ENCODE measurements at regions not wholly inside any gene's neighbourhood (a gene's known extent, or its start where the extent isn't known, plus 50 kb on each side); places are given as distances from the start of the nearest gene placed in this dataset.

- ATAC-seq (ENCODE audit: low read depth in 2 of 2) (no peak), DNase-seq (no peak)
- no peak overlapping the region for H3K4me3 Mint-ChIP-seq
- H3K4me3 ChIP-seq (ENCODE audit: low read depth, low read length) = no peak overlapping the region
- H3K27me3 ChIP-seq (ENCODE audit: control insufficient read depth, insufficient read depth, low read length) = no peaks in the 10 kb centered on the region
- H3K27ac Mint-ChIP-seq = no peak overlapping the region
- no peaks in the 10 kb centered on the region for H3K27me3 Mint-ChIP-seq
- peaks cover 15% of the 10 kb centered on the region for H3K4me1 ChIP-seq (ENCODE audit: control insufficient read depth, insufficient read depth, low read length, poor library complexity, severe bottlenecking)
- no peaks in the 10 kb centered on the region for H3K9me3 ChIP-seq (ENCODE audit: control insufficient read depth in 2 of 2, low read length in 2 of 2)
- H3K36me3 ChIP-seq (ENCODE audit: control insufficient read depth, insufficient read depth, low read length) = no peaks in the 10 kb centered on the region
- peaks cover 0 to 24% (median 0%) of the 10 kb centered on the region in 4 donors for H3K4me1 Mint-ChIP-seq
- H3K27ac ChIP-seq (ENCODE audit: insufficient read depth, low read length, poor library complexity, severe bottlenecking) = no peak overlapping the region
- peaks cover 0 to 4% (median 0%) of the 10 kb centered on the region in 7 donors for H3K9me3 Mint-ChIP-seq
- H3K36me3 Mint-ChIP-seq = no peaks in the 10 kb centered on the region
Observed at GRCh38 chrX:39965051-39965573, 132.6 kb downstream of the BCOR start.

DNA sequence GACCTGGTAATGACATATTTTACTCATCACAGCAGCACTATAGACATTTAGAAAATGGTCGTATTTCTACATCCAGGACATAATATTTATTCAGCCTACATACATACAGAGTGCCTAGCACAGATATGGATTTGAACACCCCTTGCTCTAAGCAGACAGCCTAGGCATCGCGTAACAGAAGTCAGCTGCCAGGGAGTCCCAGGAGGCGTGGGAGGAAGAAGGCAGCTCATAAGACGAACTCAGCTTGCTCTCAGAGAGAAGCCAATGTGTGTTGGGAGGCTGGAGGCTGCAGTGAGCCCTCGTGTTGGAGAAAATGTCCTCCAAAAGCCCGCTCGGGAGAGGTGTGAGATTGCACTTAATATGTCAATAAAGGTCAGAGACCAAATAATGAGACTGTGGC is 131.6 kb downstream of the BCOR start:
- H3K36me3 ChIP-seq (ENCODE audit: control insufficient read depth, insufficient read depth, low read length) = no peaks in the 10 kb centered on the region
- peaks cover 0 to 5% (median 3%) of the 10 kb centered on the region in 7 donors for H3K9me3 Mint-ChIP-seq
- no peaks in the 10 kb centered on the region for H3K9me3 ChIP-seq (ENCODE audit: control insufficient read depth in 2 of 2, low read length in 2 of 2)
- no peak overlapping the region for H3K4me3 Mint-ChIP-seq
- H3K27me3 Mint-ChIP-seq = no peaks in the 10 kb centered on the region
- H3K4me1 Mint-ChIP-seq = peaks cover 0 to 29% (median under 1%) of the 10 kb centered on the region in 4 donors
- H3K27ac ChIP-seq (ENCODE audit: insufficient read depth, low read length, poor library complexity, severe bottlenecking) = no peak overlapping the region
- ATAC-seq (ENCODE audit: low read depth in 2 of 2) (no peak), DNase-seq (no peak)
- H3K4me1 ChIP-seq (ENCODE audit: control insufficient read depth, insufficient read depth, low read length, poor library complexity, severe bottlenecking) = peaks cover 15% of the 10 kb centered on the region
- peaks cover 2% of the 10 kb centered on the region for H3K36me3 Mint-ChIP-seq
- H3K27ac Mint-ChIP-seq = no peak overlapping the region
- H3K27me3 ChIP-seq (ENCODE audit: control insufficient read depth, insufficient read depth, low read length) = no peaks in the 10 kb centered on the region
- H3K4me3 ChIP-seq (ENCODE audit: low read depth, low read length) = no peak overlapping the region

GRCh38 chrX:39967348-39967747 is 130.4 kb downstream of the BCOR start:
- Histone ChIP-seq H3K9me3 (ENCODE audit: control insufficient read depth in 2 of 2, low read length in 2 of 2) (peaks cover 5 to 6% of the 10 kb centered on the region in 2 experiments), H3K27ac (ENCODE audit: insufficient read depth, low read length, poor library complexity, severe bottlenecking) (no peak overlapping the region), H3K4me3 (ENCODE audit: low read depth, low read length) (no peak overlapping the region), H3K4me1 (ENCODE audit: control insufficient read depth, insufficient read depth, low read length, poor library complexity, severe bottlenecking) (peaks cover 15% of the 10 kb centered on the region), H3K27me3 (ENCODE audit: control insufficient read depth, insufficient read depth, low read length) (no peaks in the 10 kb centered on the region), H3K36me3 (ENCODE audit: control insufficient read depth, insufficient read depth, low read length) (no peaks in the 10 kb centered on the region)
- Mint-ChIP-seq H3K4me3 (no peak overlapping the region), H3K36me3 (peaks cover 4% of the 10 kb centered on the region), H3K9me3 (peaks cover 0 to 12% (median 4%) of the 10 kb centered on the region in 7 donors), H3K27ac (peak overlapping the region in 2 of 3 donors; percentile 13 to 80), H3K27me3 (no peaks in the 10 kb centered on the region), H3K4me1 (peaks cover 0 to 29% (median under 1%) of the 10 kb centered on the region in 4 donors)
- ATAC-seq (ENCODE audit: low read depth in 2 of 2) = no peak
- peak in 1 of 3 donors; percentile 10 for DNase-seq

GRCh38 chrX:39969099-39969818 is 128.5 kb downstream of the BCOR start:
- Histone ChIP-seq H3K4me1 (ENCODE audit: control insufficient read depth, insufficient read depth, low read length, poor library complexity, severe bottlenecking) (peaks cover 15% of the 10 kb centered on the region), H3K9me3 (ENCODE audit: control insufficient read depth in 2 of 2, low read length in 2 of 2) (peaks cover 5 to 6% of the 10 kb centered on the region in 2 experiments), H3K36me3 (ENCODE audit: control insufficient read depth, insufficient read depth, low read length) (no peaks in the 10 kb centered on the region), H3K4me3 (ENCODE audit: low read depth, low read length) (peak overlapping the region; percentile 26), H3K27me3 (ENCODE audit: control insufficient read depth, insufficient read depth, low read length) (no peaks in the 10 kb centered on the region), H3K27ac (ENCODE audit: insufficient read depth, low read length, poor library complexity, severe bottlenecking) (no peak overlapping the region)
- Mint-ChIP-seq H3K9me3 (peaks cover 0 to 12% (median 3%) of the 10 kb centered on the region in 7 donors), H3K4me3 (peak overlapping the region; percentile 15 to 73 (median 38)), H3K27me3 (no peaks in the 10 kb centered on the region), H3K36me3 (peaks cover 4% of the 10 kb centered on the region), H3K4me1 (peaks cover 0 to 29% (median under 1%) of the 10 kb centered on the region in 4 donors), H3K27ac (peak overlapping the region; percentile 87 to 89 (median 88))
- peak in 2 of 3 donors; percentile 25 to 82 for DNase-seq
- ATAC-seq (ENCODE audit: low read depth in 2 of 2) = peak; percentile 73 to 77

DNA sequence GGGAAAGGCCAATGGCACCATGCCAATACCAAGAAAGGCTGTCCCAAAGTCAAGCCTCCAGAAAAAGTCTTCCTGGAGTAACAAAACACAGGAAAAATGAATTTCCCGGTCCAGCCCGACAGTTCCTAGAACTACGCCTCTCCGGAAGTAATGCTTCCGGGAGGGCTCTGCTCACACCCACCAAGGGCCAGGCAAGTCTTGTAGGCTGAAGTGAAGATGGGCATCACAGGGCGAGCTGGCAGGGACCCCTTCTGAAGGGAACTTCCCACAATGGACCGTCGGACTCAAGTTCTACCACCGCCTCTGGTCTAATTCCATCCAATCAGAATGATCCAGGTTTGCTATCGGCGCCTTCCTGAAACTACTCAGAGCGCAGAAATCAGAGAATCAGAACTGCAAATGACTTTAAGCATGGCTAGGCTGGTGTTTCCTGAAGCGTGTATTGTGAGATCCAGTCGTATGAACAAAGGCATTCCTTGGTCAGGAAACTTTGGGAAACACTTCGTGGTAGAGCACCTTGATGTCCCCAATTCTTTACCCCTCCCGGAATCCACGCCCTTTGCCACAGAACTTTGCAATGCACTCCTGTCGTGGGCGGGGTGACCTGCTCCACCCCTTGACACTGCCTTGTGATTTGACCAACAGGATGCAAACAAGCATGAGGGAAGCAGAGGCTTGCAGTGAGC is 127.8 kb downstream of the BCOR start:
- H3K36me3 ChIP-seq (ENCODE audit: control insufficient read depth, insufficient read depth, low read length) = no peaks in the 10 kb centered on the region
- Mint-ChIP-seq H3K9me3 (peaks cover 0 to 12% (median 3%) of the 10 kb centered on the region in 7 donors), H3K4me3 (peak overlapping the region in 2 of 4 donors; percentile 47 to 73), H3K27me3 (no peaks in the 10 kb centered on the region), H3K27ac (peak overlapping the region; percentile 71 to 88 (median 87)), H3K36me3 (peaks cover 4% of the 10 kb centered on the region), H3K4me1 (peaks cover 0 to 29% (median under 1%) of the 10 kb centered on the region in 4 donors)
- peaks cover 15% of the 10 kb centered on the region for H3K4me1 ChIP-seq (ENCODE audit: control insufficient read depth, insufficient read depth, low read length, poor library complexity, severe bottlenecking)
- H3K9me3 ChIP-seq (ENCODE audit: control insufficient read depth in 2 of 2, low read length in 2 of 2) = peaks cover 5 to 6% of the 10 kb centered on the region in 2 experiments
- H3K4me3 ChIP-seq (ENCODE audit: low read depth, low read length) = peak overlapping the region; percentile 26
- peak in 1 of 3 donors; percentile 10 for DNase-seq
- no peaks in the 10 kb centered on the region for H3K27me3 ChIP-seq (ENCODE audit: control insufficient read depth, insufficient read depth, low read length)
- H3K27ac ChIP-seq (ENCODE audit: insufficient read depth, low read length, poor library complexity, severe bottlenecking) = no peak overlapping the region
- ATAC-seq (ENCODE audit: low read depth in 2 of 2) = no peak

- Mint-ChIP-seq H3K27ac (no peak overlapping the region), H3K27me3 (no peaks in the 10 kb centered on the region)
Observed at GRCh38 chrX:39971760-39972159, 126.0 kb downstream of the BCOR start.

DNA sequence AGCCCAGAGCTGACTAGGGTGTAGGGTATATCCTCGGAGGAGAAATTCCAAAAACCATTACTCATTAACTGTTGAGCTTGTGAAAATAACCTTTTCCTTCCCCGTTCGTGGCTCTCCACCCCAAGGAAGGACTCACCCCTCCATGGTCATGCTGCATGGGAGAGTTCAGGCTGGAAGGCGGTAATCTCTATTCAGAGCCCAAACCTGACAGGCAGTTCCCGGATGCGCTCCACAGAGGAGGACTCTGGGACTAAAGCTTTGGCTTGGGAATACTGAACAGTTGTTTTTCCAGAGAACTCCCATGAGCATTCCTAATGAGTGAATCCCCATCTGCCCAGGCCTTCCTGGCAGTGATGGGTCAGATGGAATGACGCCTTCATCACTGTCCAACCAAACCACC is 125.4 kb downstream of the BCOR start:
- no peak for ATAC-seq (ENCODE audit: low read depth in 2 of 2)
- no peak for DNase-seq
- Histone ChIP-seq H3K4me3 (ENCODE audit: low read depth, low read length) (no peak overlapping the region), H3K27ac (ENCODE audit: insufficient read depth, low read length, poor library complexity, severe bottlenecking) (no peak overlapping the region), H3K4me1 (ENCODE audit: control insufficient read depth, insufficient read depth, low read length, poor library complexity, severe bottlenecking) (peaks cover 15% of the 10 kb centered on the region), H3K9me3 (ENCODE audit: control insufficient read depth in 2 of 2, low read length in 2 of 2) (peaks cover 5 to 6% of the 10 kb centered on the region in 2 experiments), H3K36me3 (ENCODE audit: control insufficient read depth, insufficient read depth, low read length) (no peaks in the 10 kb centered on the region), H3K27me3 (ENCODE audit: control insufficient read depth, insufficient read depth, low read length) (no peaks in the 10 kb centered on the region)
- H3K27ac Mint-ChIP-seq = no peak overlapping the region
- H3K27me3 Mint-ChIP-seq = no peaks in the 10 kb centered on the region
- H3K4me1 Mint-ChIP-seq = peaks cover 0 to 28% (median under 1%) of the 10 kb centered on the region in 4 donors
- peaks cover 0 to 12% (median 3%) of the 10 kb centered on the region in 7 donors for H3K9me3 Mint-ChIP-seq
- peak overlapping the region in 1 of 4 donors; percentile 87 for H3K4me3 Mint-ChIP-seq
- H3K36me3 Mint-ChIP-seq = peaks cover 4% of the 10 kb centered on the region

More at GRCh38 chrX:39971760-39972159, 126.0 kb downstream of the BCOR start:
- Histone ChIP-seq H3K27me3 (ENCODE audit: control insufficient read depth, insufficient read depth, low read length) (no peaks in the 10 kb centered on the region), H3K36me3 (ENCODE audit: control insufficient read depth, insufficient read depth, low read length) (no peaks in the 10 kb centered on the region), H3K9me3 (ENCODE audit: control insufficient read depth in 2 of 2, low read length in 2 of 2) (peaks cover 5 to 6% of the 10 kb centered on the region in 2 experiments), H3K27ac (ENCODE audit: insufficient read depth, low read length, poor library complexity, severe bottlenecking) (no peak overlapping the region), H3K4me1 (ENCODE audit: control insufficient read depth, insufficient read depth, low read length, poor library complexity, severe bottlenecking) (peaks cover 15% of the 10 kb centered on the region), H3K4me3 (ENCODE audit: low read depth, low read length) (no peak overlapping the region)
- no peak for ATAC-seq (ENCODE audit: low read depth in 2 of 2)
- DNase-seq = no peak
- peaks cover 0 to 12% (median 3%) of the 10 kb centered on the region in 7 donors for H3K9me3 Mint-ChIP-seq
- peaks cover 0 to 29% (median under 1%) of the 10 kb centered on the region in 4 donors for H3K4me1 Mint-ChIP-seq
- H3K36me3 Mint-ChIP-seq = peaks cover 4% of the 10 kb centered on the region
- H3K4me3 Mint-ChIP-seq = no peak overlapping the region

All from CD4-positive, CD25-positive, alpha-beta regulatory T cell (primary cell).